ENCODE measurements at regions not wholly inside any gene's neighbourhood (a gene's known extent, or its start where the extent isn't known, plus 50 kb on each side); places are given as distances from the start of the nearest gene placed in this dataset.

DNA sequence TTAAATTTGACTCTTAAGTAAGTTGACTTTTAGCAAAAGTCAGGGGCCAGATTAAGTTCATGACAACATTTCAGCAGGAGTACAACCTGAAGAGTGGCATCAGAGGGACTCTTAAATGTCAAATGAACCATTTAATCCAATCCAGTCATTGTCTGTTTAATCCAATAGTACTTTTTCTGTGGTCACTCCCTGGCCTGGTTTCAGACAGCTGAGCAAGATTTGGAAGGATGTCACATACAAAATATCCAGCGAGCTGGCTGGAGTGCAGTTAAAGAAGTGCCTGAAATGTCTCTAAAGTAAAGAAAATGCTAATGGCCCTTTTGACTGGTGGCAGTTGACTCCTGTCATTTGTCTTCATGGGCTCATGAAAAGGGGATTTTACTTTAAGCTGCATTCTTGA, 1082.1 kb downstream of the AACS start:
- H3K27me3 Mint-ChIP-seq: no peaks in the 10 kb centered on the region
- ATAC-seq (no peak), DNase-seq (no peak)
- CTCF ChIA-PET: no interaction called here
- H3K36me3 Mint-ChIP-seq: no peaks in the 10 kb centered on the region
- H3K9me3 Mint-ChIP-seq (ENCODE audit: low read depth): peaks cover 11% of the 10 kb centered on the region
- no peaks in the 10 kb centered on the region for H3K4me1 Mint-ChIP-seq
- no peak overlapping the region for H3K4me3 Mint-ChIP-seq
- no peak overlapping the region for H3K27ac Mint-ChIP-seq

DNA sequence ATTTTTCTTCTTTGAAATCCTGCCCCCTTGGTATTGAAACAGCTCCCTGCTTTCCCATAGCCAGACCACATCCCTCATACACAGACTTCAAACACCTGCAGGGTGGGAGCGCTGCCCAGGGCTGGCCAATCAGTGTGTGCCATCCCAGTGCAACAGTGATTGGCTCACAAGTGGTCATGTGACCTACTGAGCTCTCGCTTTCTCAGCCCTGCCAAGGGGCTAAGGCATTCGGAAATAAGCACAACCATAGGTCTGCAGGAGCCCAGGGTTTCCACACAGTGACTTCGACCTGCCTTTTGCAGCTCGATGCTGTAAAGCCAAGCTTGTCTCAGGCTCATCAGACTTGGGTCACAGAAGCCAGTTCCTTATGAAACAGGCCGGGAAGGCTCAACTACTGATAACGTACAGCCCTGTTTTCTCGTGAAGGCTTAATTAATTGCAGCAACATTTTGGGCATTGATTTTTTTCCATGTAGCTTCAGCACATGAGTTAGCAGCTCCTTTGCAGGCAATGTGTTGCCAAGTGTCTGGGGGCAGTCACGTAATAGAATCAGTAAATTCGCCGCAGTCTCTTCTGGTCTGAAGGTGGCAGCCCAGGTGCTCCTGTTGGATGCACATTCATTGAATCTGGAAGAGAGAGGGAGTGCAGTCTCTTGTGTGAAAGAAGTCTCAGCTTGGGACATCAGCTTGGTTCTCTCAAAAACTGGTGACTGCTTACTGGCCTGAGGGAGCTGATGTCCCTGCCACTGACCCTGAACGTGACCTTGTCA, 1091.8 kb downstream of the AACS start:
- no peak overlapping the region for H3K4me3 Mint-ChIP-seq
- ATAC-seq (no peak), DNase-seq (no peak)
- H3K4me1 Mint-ChIP-seq: no peaks in the 10 kb centered on the region
- no peak overlapping the region for H3K27ac Mint-ChIP-seq
- H3K27me3 Mint-ChIP-seq: no peaks in the 10 kb centered on the region
- CTCF ChIA-PET: no interaction called here
- H3K36me3 Mint-ChIP-seq: no peaks in the 10 kb centered on the region
- H3K9me3 Mint-ChIP-seq (ENCODE audit: low read depth): peaks cover 8% of the 10 kb centered on the region

DNA sequence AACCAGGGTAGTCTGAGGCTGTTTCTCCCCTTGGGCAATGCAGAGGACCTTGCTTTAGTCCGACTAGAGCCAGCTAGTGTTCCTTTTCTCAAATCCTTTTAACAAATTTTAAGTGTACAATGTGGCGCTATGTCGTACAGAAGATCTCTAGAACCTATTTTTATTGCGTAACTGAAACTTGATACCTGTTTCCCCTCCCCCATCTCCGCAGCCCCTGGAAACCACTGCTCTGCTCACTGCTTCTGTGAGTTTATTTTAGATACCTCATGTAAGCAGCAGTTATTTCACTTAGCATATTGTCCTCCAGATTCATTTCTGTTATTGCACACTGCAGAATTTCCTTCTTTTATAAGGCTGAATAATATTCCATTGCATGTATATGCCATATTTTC, 1092.3 kb downstream of the AACS start:
- no peaks in the 10 kb centered on the region for H3K36me3 Mint-ChIP-seq
- CTCF ChIA-PET: no interaction called here
- no peak overlapping the region for H3K27ac Mint-ChIP-seq
- DNase-seq (no peak), ATAC-seq (no peak)
- no peak overlapping the region for H3K4me3 Mint-ChIP-seq
- peaks cover 8% of the 10 kb centered on the region for H3K9me3 Mint-ChIP-seq (ENCODE audit: low read depth)
- H3K27me3 Mint-ChIP-seq: no peaks in the 10 kb centered on the region
- no peaks in the 10 kb centered on the region for H3K4me1 Mint-ChIP-seq

DNA sequence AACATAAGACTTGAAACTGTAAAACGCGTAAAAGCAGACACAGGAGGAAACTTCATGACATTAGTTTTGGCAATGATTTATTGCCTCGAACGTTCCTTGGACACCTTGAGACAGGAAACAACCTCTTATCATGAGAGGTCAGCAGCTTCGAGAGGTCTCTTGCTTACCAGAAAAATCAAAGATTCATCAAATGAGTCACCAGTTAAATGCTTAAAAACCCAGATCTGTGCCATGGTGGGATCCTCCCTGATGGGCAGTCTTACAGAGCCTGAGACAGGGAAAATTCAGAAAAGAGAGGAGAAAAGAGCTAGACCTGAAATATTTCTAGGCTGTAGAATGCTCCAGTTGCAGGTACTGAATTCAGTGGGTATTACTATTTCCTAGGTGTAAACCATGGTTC, 1093.9 kb downstream of the AACS start:
- DNase-seq (no peak), ATAC-seq (no peak)
- CTCF ChIA-PET: no interaction called here
- H3K9me3 Mint-ChIP-seq (ENCODE audit: low read depth): peaks cover 7% of the 10 kb centered on the region
- no peaks in the 10 kb centered on the region for H3K36me3 Mint-ChIP-seq
- H3K4me1 Mint-ChIP-seq: no peaks in the 10 kb centered on the region
- H3K4me3 Mint-ChIP-seq: no peak overlapping the region
- H3K27me3 Mint-ChIP-seq: no peaks in the 10 kb centered on the region
- no peak overlapping the region for H3K27ac Mint-ChIP-seq

DNA sequence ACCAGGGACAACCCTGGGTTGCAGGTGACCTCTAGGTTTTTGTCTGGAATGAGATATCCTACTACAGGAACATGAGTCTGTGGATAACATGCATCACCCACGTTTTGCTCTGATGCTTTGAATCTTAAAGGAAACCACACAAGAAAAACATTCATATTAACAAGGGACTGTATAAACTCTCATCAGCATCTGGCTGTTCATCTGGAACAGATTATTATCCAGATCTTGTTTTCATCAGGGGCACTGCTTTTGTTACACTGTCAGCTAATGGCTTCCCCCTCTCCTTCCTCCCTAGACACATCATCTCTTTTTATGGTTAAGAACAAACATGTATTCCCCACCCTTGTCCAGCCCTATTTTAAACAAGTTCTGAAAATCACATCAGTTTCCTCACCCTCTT, 1095.7 kb downstream of the AACS start:
- H3K27me3 Mint-ChIP-seq: no peaks in the 10 kb centered on the region
- H3K4me1 Mint-ChIP-seq: no peaks in the 10 kb centered on the region
- no peak overlapping the region for H3K27ac Mint-ChIP-seq
- DNase-seq (no peak), ATAC-seq (no peak)
- H3K9me3 Mint-ChIP-seq (ENCODE audit: low read depth): peaks cover 2% of the 10 kb centered on the region
- no peaks in the 10 kb centered on the region for H3K36me3 Mint-ChIP-seq
- CTCF ChIA-PET: no interaction called here
- H3K4me3 Mint-ChIP-seq: no peak overlapping the region

DNA sequence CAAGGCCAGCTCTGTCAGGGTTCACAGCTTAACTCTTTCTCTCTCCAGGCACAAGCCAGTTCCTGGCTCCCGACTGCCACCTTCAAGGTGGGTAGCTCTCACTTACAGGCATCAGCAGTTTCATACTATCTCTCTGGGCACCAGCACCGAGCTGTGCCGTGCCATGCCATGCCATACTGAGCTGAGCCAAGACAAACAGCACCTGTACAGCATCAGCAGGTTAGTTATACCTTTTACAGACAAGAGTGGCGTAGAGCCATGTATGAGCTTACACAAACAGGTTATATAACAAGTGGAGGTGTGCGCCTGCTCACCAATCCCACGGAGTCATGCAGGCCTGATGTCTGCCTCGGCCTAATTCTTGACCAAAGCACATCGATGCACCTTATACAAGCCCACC, 1098.7 kb downstream of the AACS start:
- Mint-ChIP-seq H3K4me1 (no peaks in the 10 kb centered on the region), H3K27ac (no peak overlapping the region), H3K4me3 (no peak overlapping the region), H3K9me3 (ENCODE audit: low read depth) (peaks cover 2% of the 10 kb centered on the region), H3K27me3 (no peaks in the 10 kb centered on the region), H3K36me3 (no peaks in the 10 kb centered on the region)
- ATAC-seq (no peak), DNase-seq (no peak)
- CTCF ChIA-PET: no interaction called here

DNA sequence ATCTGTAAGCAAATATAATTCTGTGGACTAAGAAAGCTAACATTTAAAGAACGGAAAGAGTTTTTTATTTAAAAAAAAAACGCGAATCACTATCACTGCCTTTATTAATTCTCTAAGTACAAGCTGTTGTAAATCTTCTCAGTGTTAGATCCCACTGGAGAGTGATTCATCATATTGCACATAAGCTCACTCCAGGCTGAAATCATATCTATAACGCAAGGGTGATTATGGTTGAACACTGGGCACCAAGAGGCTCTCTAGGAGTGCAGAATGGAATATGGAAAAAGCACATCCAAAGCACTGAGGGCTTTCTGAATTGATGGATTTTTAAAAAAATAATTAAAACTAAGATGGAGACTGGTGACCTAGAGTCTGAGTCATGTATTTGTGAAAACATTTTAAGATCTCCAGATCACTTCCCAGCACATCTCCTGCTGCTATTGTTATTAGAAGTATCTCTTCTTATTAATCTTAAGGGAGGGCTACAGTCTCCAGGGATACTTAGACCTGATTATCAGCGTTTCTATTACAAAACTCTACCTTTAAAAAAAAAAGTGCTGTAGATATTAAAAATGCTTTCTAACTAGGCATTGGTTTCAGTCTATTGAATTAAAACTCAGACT, 1106.8 kb downstream of the AACS start:
- ATAC-seq (no peak), DNase-seq (no peak)
- H3K36me3 Mint-ChIP-seq: no peaks in the 10 kb centered on the region
- H3K4me1 Mint-ChIP-seq: no peaks in the 10 kb centered on the region
- H3K9me3 Mint-ChIP-seq (ENCODE audit: low read depth): no peaks in the 10 kb centered on the region
- no peaks in the 10 kb centered on the region for H3K27me3 Mint-ChIP-seq
- no peak overlapping the region for H3K4me3 Mint-ChIP-seq
- CTCF ChIA-PET: no interaction called here
- no peak overlapping the region for H3K27ac Mint-ChIP-seq

DNA sequence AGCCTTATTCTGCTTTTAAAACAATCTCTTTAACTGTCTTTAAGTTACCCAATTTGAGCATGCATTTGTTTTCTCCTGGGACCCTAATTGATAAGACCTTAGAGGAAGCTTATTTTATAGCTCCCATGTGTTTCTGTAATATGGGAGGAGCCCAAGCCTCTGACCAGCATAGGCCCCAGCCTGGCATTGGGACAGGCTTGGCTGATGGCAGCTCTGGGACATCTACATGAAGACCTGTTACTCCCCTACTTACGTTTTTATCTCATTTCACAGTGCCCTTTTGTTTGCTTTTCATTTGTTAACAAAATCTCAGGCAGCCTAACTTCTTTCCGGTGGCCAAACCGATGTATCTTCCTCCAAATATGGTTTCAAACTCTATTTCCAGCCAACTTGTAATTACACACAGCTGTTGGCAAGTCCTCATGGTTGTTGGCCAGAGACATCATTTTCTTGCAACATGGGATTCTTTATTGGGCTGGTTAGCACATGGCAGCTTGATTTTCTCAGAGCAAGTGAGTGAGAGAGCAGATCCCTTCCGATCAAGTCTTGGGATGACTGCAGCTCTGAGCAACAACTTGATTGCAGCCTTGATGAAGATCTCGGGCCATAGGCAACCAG, 1117.5 kb downstream of the AACS start:
- H3K4me1 Mint-ChIP-seq: no peaks in the 10 kb centered on the region
- peaks cover 2% of the 10 kb centered on the region for H3K36me3 Mint-ChIP-seq
- H3K4me3 Mint-ChIP-seq: no peak overlapping the region
- no peak overlapping the region for H3K27ac Mint-ChIP-seq
- CTCF ChIA-PET: no interaction called here
- DNase-seq (no peak), ATAC-seq (no peak)
- H3K9me3 Mint-ChIP-seq (ENCODE audit: low read depth): peaks cover 9% of the 10 kb centered on the region
- H3K27me3 Mint-ChIP-seq: no peaks in the 10 kb centered on the region

DNA sequence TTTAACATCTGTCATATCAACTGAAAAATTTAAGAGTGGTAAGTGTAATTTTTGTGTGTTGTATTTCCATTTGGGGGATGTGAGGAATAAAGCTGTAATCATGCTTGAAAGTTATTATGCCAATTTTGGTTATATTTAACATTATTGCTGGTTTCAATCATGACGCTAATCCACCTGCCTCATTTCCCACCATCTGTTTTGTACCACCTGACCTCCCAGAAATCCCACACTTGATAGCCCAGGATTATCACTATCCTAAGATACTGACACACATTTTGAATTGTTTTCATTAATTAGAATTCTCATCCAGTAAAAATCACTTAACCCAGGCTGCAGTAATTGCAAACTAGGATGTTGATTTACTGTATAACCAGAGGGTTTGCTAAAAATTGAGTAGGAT, 1119.8 kb downstream of the AACS start:
- H3K9me3 Mint-ChIP-seq (ENCODE audit: low read depth): peaks cover 10% of the 10 kb centered on the region
- no peak for DNase-seq
- ATAC-seq: no peak
- H3K4me1 Mint-ChIP-seq: no peaks in the 10 kb centered on the region
- peaks cover 2% of the 10 kb centered on the region for H3K27me3 Mint-ChIP-seq
- CTCF ChIA-PET: no interaction called here
- no peak overlapping the region for H3K27ac Mint-ChIP-seq
- no peak overlapping the region for H3K4me3 Mint-ChIP-seq
- peaks cover 2% of the 10 kb centered on the region for H3K36me3 Mint-ChIP-seq

DNA sequence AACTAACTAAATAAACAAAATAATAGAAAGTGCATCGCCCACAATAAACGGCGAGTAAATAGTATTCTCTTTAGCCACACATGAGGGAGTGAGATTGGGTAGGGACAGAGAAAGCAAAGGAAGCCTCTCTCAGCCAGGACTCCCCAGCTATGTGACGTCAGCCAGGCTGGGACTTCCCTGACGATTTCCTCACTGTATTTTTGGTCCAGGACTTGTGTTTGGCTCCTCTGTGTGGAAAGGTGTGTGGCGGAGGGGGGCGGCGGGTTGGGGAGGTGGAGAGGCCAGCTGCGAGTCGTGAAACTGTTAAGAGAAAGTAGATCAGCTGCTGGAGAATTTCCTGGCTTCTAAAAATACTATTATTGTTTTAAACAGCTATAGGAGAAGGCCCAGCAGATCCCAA, 1124.6 kb downstream of the AACS start:
- Mint-ChIP-seq H3K9me3 (ENCODE audit: low read depth) (peaks cover 3% of the 10 kb centered on the region), H3K27ac (no peak overlapping the region), H3K36me3 (no peaks in the 10 kb centered on the region), H3K4me3 (no peak overlapping the region), H3K4me1 (no peaks in the 10 kb centered on the region), H3K27me3 (peaks cover 6% of the 10 kb centered on the region)
- ATAC-seq (no peak), DNase-seq (no peak)
- CTCF ChIA-PET: no interaction called here

DNA sequence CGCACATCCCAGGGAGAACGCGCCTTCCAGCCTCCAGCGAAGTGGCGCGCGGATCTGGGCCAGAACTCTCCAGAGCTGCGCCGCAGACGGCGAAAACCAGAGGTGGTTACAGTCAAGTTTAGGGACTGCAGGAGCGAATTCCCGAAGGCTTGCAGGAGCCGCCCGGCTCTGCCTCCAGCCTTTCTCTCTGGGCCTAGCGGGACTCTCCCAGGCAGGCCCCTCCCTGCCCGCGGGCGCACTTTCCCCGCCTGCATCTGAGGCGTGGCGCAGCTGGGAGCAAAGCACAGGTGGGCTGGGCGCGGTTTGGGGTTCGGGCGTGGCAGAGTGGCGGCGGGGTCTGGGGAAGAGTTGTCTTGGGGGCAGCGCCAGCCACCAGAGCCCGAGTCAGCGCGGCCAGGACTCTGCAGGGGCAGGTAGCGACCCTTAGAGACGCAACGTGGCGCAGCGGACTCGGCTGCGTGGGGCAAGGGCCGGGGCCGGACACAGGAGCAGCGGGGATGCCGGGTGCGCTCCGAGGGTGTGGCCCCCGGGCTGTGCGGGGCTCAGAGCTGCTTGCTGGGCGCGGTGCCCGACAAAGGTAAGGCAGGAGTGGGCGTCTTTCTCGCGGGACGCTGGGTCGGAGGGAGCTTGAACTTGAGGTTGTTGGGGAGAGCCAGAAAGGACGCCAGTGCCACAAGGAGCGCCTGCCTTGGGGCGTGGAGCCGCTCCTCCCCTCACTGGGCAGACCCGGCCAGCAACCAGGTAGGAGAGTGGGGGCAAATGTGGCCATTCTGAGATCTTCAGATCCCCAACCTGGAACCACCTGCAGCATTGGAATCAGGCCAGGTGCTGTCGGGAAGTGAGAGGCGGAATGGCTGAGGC, 1126.0 kb downstream of the AACS start:
- ATAC-seq (no peak), DNase-seq (no peak)
- Mint-ChIP-seq H3K27ac (no peak overlapping the region), H3K9me3 (ENCODE audit: low read depth) (peaks cover 3% of the 10 kb centered on the region), H3K4me1 (no peaks in the 10 kb centered on the region), H3K36me3 (no peaks in the 10 kb centered on the region), H3K27me3 (peaks cover 6% of the 10 kb centered on the region), H3K4me3 (no peak overlapping the region)
- CTCF ChIA-PET: no interaction called here

DNA sequence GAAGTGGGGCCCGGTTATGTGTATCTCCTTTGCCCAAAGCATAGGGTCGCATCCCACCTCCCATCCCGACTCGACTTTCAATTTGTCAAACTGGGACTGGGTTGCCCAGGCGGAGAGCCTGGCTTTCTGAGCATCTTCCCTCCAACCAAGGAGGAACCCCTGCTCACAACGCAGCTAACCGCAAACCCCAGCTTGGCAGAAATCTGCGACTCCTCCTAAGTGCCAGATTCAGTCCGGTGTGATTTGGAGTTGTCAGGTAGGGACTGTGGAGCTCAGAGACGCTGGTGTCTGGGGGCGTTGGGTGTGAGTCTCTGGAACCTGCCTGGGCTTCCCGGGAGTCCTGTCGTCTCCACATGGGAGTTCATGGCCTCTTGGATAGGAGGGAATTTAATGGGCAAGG, 1126.7 kb downstream of the AACS start:
- no peak for DNase-seq
- Mint-ChIP-seq H3K9me3 (ENCODE audit: low read depth) (peaks cover 3% of the 10 kb centered on the region), H3K36me3 (no peaks in the 10 kb centered on the region), H3K4me1 (no peaks in the 10 kb centered on the region), H3K4me3 (no peak overlapping the region), H3K27me3 (peaks cover 6% of the 10 kb centered on the region), H3K27ac (no peak overlapping the region)
- ATAC-seq: no peak
- CTCF ChIA-PET: no interaction called here

DNA sequence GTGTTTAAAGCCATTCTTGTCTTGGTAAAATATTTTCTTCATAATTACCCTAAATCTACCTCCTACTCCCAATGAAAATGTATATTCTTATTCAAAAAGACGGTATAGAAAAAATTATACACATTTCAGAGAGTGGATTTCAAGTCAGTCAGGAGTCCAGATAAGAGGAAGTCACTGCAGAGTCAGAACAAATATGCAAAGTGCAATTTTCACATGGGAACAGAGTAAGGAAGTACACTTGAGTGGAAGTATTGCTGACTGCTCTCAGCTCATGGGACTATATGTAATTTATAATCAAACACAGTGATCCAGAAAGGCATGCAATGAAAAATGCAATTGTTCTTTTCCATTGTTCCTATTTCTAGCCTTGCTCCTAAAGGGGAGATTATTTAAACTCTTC, 1128.0 kb downstream of the AACS start:
- Mint-ChIP-seq H3K27ac (no peak overlapping the region), H3K9me3 (ENCODE audit: low read depth) (peaks cover 3% of the 10 kb centered on the region), H3K4me3 (no peak overlapping the region), H3K4me1 (no peaks in the 10 kb centered on the region), H3K27me3 (peaks cover 6% of the 10 kb centered on the region), H3K36me3 (no peaks in the 10 kb centered on the region)
- ATAC-seq (no peak), DNase-seq (no peak)
- CTCF ChIA-PET: no interaction called here

DNA sequence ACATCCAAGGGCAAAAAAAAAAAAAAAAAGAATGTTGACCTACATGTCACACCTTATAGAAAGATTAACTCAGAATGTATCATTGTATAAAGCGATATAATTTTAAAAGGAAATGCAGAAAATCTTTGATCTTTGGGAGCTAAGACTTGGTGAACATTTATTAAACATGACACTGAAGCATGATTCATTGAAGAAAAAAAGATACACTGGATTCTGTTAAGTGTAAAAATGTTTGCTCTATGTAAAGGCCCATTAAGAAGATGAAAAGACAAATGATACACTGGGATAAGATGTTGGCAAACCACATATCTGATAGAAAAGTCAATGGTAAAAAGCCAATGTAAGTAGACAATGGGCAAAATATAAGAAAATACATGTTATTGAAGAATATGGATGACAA, 1131.0 kb downstream of the AACS start:
- CTCF ChIA-PET: no interaction called here
- no peaks in the 10 kb centered on the region for H3K36me3 Mint-ChIP-seq
- peaks cover 2% of the 10 kb centered on the region for H3K9me3 Mint-ChIP-seq (ENCODE audit: low read depth)
- H3K4me1 Mint-ChIP-seq: no peaks in the 10 kb centered on the region
- ATAC-seq: no peak
- no peak overlapping the region for H3K27ac Mint-ChIP-seq
- H3K4me3 Mint-ChIP-seq: no peak overlapping the region
- no peak for DNase-seq
- H3K27me3 Mint-ChIP-seq: no peaks in the 10 kb centered on the region

Measured in activated CD8-positive, alpha-beta memory T cell treated with anti-CD3 and anti-CD28 coated beads, Interleukin-2, amount 10 ng/mL, durations not matched to agents 7 days and 5 days (primary cell).